ENCODE measurements at regions not wholly inside any gene's neighbourhood (a gene's known extent, or its start where the extent isn't known, plus 50 kb on each side); places are given as distances from the start of the nearest gene placed in this dataset.

DNA sequence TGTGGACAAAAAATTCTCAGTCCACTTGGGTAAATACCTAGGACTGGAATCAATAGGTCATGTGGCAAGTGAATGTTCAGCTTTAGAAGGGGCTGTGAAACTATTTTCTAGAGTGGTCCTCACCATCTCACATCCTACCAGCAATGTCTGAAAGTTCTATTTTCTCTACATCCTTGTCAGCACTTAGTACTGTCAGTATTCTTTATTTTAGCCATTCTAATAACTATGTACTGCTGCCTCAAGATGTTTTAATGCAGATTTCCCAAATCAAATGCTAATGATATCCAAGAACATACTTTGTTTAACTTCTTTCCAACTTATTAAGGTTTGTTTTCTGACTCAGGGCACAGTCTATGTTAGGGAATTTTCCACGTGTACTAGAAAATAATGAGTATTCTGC, 317.0 kb downstream of the BRD1 start:
- TF ChIP-seq, protein P1, sequence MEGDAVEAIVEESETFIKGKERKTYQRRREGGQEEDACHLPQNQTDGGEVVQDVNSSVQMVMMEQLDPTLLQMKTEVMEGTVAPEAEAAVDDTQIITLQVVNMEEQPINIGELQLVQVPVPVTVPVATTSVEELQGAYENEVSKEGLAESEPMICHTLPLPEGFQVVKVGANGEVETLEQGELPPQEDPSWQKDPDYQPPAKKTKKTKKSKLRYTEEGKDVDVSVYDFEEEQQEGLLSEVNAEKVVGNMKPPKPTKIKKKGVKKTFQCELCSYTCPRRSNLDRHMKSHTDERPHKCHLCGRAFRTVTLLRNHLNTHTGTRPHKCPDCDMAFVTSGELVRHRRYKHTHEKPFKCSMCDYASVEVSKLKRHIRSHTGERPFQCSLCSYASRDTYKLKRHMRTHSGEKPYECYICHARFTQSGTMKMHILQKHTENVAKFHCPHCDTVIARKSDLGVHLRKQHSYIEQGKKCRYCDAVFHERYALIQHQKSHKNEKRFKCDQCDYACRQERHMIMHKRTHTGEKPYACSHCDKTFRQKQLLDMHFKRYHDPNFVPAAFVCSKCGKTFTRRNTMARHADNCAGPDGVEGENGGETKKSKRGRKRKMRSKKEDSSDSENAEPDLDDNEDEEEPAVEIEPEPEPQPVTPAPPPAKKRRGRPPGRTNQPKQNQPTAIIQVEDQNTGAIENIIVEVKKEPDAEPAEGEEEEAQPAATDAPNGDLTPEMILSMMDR (IDR thresholded peaks at IDR 0.05; ENCODE audit: control insufficient read depth, insufficient read depth, low read depth, low read length, missing control alignments), result no peak

DNA sequence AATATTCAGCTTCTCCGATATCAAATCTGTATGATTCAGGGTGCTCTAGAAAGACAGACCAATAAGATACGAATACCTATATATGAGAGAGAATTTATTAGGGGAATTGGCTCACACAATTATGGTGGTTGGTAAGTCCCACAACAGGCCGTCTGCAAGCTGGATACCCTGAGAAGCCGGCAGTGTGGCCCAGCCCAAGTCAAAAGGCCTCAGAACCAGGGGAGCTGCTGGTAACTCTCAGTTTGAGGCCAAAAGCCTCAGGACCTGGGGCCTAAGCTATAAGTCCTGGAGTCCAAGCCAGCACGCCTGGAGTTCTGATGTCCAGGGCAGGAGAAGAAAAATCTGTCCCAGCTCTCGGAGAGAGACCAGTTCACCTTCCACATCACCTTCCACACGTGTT, 318.7 kb downstream of the BRD1 start:
- TF ChIP-seq, protein P1 (IDR thresholded peaks at IDR 0.05; ENCODE audit: control insufficient read depth, insufficient read depth, low read depth, low read length, missing control alignments), result no peak
- DNase-seq (ENCODE audit: low read depth), result no peak
- H3K4me3 ChIP-seq (ENCODE audit: control insufficient read depth, low read depth, low read length), result no peak overlapping the region

More for the DNA sequence above, 317.0 kb downstream of the BRD1 start:
- H3K4me3 ChIP-seq (ENCODE audit: control insufficient read depth, low read depth, low read length), result no peak overlapping the region
- no peak for DNase-seq (ENCODE audit: low read depth)

DNA sequence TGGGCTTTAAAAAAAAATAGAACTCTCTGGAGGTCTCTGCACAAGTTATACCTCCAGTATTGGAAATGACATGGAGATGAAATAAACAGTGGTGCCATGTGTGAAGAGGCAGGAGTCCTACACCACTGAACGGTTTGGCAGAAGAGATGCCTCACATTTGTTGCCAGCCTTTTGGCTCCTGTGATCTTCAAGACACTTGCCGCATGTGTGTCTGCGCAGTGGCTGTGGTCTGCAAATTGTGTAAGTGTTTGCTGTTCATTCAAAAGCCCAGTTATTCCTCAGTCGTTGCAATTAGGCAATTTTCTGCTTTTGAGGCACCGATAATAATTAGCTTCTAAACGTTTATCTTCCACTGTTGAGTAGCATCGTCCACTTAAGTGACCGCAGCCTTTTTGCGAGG, 319.1 kb downstream of the BRD1 start:
- no peak for DNase-seq (ENCODE audit: low read depth)
- no peak overlapping the region for H3K4me3 ChIP-seq (ENCODE audit: control insufficient read depth, low read depth, low read length)
- TF ChIP-seq, protein P1 (IDR thresholded peaks at IDR 0.05; ENCODE audit: control insufficient read depth, insufficient read depth, low read depth, low read length, missing control alignments), result no peak

DNA sequence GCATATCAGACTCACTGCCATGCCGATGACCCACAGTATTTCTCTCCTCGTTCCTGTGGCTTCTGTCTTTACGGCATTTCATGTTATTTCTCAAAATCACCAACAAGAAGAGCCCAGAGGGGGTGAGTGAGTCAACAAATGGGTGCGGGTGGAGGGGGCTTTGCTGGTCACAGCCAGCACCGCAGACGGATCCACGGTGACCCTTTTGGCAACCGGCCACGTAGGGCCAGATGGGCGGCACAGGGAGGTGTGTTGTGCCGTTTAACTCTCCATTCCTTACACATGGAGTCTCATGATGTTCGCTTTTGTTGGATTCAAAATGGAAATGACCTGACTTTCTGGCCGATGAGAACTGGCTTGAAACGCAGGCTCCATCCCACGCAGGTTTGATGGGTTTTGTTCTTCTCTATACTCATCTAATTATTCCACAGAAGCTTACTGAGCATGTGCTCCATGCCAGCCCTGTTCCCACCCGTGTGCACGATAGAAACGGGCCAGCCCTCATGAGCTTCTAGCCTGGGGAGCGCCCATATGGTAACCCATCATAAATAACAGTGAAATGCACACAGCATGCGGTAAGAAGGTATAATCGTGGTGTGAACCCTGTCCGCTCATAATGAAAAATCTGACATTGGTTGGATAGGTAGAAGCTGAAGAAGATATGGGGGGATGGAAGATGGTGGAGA, 319.9 kb downstream of the BRD1 start:
- H3K4me3 ChIP-seq (ENCODE audit: control insufficient read depth, low read depth, low read length), result no peak overlapping the region
- TF ChIP-seq, protein P1 (IDR thresholded peaks at IDR 0.05; ENCODE audit: control insufficient read depth, insufficient read depth, low read depth, low read length, missing control alignments), result no peak
- no peak for DNase-seq (ENCODE audit: low read depth)

DNA sequence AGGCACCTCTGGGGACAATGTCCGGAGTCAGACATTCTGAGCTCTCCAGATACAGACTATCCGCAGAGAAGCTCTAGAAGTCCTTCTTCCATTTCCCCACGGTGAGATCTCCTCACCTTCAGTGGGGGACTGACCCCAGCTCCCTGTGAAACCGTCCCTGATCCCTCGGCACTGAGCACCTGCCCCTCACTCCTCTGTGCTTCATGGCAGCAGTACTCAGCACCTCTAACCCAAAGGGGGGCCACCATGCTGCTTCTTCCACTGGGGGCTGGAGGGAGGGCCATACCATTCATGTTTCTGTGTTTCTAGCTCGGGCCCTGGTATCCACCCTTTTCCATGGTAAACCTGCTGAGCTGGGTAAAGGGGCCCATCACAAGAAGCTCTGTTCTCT, 321.7 kb downstream of the BRD1 start:
- TF ChIP-seq, protein P1 (IDR thresholded peaks at IDR 0.05; ENCODE audit: control insufficient read depth, insufficient read depth, low read depth, low read length, missing control alignments), result no peak
- DNase-seq (ENCODE audit: low read depth), result no peak
- H3K4me3 ChIP-seq (ENCODE audit: control insufficient read depth, low read depth, low read length), result no peak overlapping the region

DNA sequence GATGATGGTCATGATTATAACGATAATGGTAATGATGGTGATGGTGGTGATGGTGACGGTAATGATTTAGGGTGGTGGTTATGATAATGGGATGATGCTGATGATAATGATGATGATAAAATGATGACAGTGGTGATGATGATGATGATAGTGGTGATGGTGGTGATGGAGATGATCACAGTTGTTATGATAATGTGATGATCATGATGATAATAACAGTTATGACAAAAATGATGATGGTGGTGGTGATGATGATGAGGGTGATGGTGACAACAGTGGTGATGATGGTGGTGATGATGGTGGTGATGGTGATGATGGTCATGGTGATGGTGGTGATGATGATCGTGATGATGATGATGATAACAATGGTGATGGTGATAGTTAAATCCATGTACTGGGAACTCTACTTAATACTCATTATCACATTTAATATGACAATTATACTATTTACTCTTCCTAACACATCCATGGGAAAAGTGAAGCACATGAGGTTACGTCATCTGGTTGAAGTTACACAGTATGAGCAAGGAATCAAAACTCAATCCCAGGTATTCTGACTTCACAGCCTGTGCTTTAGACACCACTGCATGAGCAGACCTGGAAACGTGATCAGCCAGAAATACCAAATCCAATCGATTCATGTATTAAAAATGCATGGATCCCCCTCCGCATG, 322.2 kb downstream of the BRD1 start:
- no peak for DNase-seq (ENCODE audit: low read depth)
- TF ChIP-seq, protein P1 (IDR thresholded peaks at IDR 0.05; ENCODE audit: control insufficient read depth, insufficient read depth, low read depth, low read length, missing control alignments), result no peak

More for the DNA sequence above, 322.2 kb downstream of the BRD1 start:
- no peak overlapping the region for H3K4me3 ChIP-seq (ENCODE audit: control insufficient read depth, low read depth, low read length)

Measured in AG09309 (cell line).